ENCODE measurements at regions not wholly inside any gene's neighbourhood (a gene's known extent, or its start where the extent isn't known, plus 50 kb on each side); places are given as distances from the start of the nearest gene placed in this dataset.

DNA sequence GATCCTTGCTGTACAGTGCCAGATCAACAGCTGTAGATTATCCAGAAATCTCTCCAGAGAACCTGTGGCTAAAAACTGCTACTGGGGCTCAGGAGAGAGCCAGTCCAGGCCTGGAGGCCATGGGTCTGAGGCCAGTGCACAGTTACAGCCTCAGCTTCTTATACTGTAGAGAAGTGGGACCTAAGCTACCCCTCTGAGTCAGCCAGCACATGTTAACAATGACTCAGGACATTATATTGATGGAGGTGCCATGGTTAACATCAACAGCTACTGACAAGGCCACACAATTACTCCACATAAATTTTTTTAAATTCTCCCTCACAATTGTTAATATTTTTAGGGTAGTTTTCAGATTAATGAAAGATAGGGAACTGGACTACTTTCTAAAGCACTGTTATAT lies 138.5 kb downstream of the RBM26 start:
- CTCF ChIA-PET: interaction anchor here (0.7 kb wide), 1 partner anchor 1030 kb away, joined by 3 read pairs; no protein-coding TSS in a partner anchor
- Histone ChIP-seq H3K4me1 (ENCODE audit: control insufficient read depth, insufficient read depth, low read length) (no peaks in the 10 kb centered on the region), H3K4me3 (ENCODE audit: low read depth, low read length) (no peak overlapping the region), H3K36me3 (ENCODE audit: control insufficient read depth in 2 of 2, insufficient read depth in 1 of 2, low read length in 2 of 2) (no peaks in the 10 kb centered on the region), H3K27ac (ENCODE audit: extremely low read depth, low read depth, low read length) (no peak overlapping the region), H3K9me3 (ENCODE audit: control insufficient read depth, insufficient read depth, low read depth, low read length) (no peaks in the 10 kb centered on the region)
- TF ChIP-seq ZNF664 (tag by site-specific recombination; IDR thresholded peaks at IDR 0.05) (no peak), ZNF274 (IDR thresholded peaks at IDR 0.05; ENCODE audit: low read length) (no peak), ZNF274 (tag by site-specific recombination; IDR thresholded peaks at IDR 0.05; ENCODE audit: borderline replicate concordance) (no peak), ZNF184 (tag by site-specific recombination; IDR thresholded peaks at IDR 0.05) (no peak), ATF2 (tag by site-specific recombination; IDR thresholded peaks at IDR 0.05; ENCODE audit: low read depth) (no peak), BCL11B (tag by site-specific recombination; IDR thresholded peaks at IDR 0.05; ENCODE audit: low read depth) (no peak), ZNF830 (tag by site-specific recombination; IDR thresholded peaks at IDR 0.05; ENCODE audit: low read depth) (no peak), ZNF155 (tag by site-specific recombination; IDR thresholded peaks at IDR 0.05) (no peak), ZBTB26 (tag by site-specific recombination; optimal IDR thresholded peaks at IDR 0.05) (no peak)
- POLR2A ChIA-PET: no interaction called here

DNA sequence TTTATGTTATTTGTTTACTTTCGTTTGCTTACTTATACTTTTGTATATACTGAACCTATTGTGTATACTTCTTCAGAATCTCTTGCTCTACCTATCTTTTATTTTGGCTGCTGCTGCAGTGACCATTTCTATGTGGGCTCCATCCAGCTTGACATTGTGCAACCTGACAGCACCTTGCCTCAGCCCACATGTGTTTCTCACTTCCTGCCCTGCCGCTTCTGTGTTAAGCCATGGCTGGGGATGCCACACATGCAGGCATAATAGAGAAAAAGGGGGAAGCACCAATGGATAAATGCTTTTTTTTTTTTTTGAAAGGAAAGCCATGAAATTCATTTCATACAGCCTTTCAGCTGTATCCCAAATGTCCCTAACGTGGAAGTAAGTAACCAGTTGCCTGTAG lies 147.6 kb downstream of the RBM26 start:
- ChIA-PET CTCF (interaction anchor here (1.6 kb wide), 1 partner anchor 11 kb away, joined by 4 read pairs; no protein-coding TSS in a partner anchor), POLR2A (no interaction called here)
- no peak overlapping the region for H3K4me3 ChIP-seq (ENCODE audit: low read depth, low read length)
- no peaks in the 10 kb centered on the region for H3K9me3 ChIP-seq (ENCODE audit: control insufficient read depth, insufficient read depth, low read depth, low read length)
- TF ChIP-seq, protein P1, sequence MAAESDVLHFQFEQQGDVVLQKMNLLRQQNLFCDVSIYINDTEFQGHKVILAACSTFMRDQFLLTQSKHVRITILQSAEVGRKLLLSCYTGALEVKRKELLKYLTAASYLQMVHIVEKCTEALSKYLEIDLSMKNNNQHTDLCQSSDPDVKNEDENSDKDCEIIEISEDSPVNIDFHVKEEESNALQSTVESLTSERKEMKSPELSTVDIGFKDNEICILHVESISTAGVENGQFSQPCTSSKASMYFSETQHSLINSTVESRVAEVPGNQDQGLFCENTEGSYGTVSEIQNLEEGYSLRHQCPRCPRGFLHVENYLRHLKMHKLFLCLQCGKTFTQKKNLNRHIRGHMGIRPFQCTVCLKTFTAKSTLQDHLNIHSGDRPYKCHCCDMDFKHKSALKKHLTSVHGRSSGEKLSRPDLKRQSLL (tag by site-specific recombination; IDR thresholded peaks at IDR 0.05): no peak
- TF ChIP-seq ZNF658 (tag by site-specific recombination; IDR thresholded peaks at IDR 0.05): no peak
- no peak for TF ChIP-seq ZNF157 (tag by site-specific recombination; IDR thresholded peaks at IDR 0.05)
- TF ChIP-seq BCL11A (tag by site-specific recombination; IDR thresholded peaks at IDR 0.05; ENCODE audit: low read depth): no peak
- no peak for TF ChIP-seq ZNF280C (tag by site-specific recombination; IDR thresholded peaks at IDR 0.05)
- no peak for TF ChIP-seq ZSCAN23 (tag by site-specific recombination; IDR thresholded peaks at IDR 0.05)
- TF ChIP-seq ZNF626 (tag by site-specific recombination; IDR thresholded peaks at IDR 0.05): no peak
- no peak for TF ChIP-seq ZNF610 (tag by site-specific recombination; IDR thresholded peaks at IDR 0.05; ENCODE audit: borderline replicate concordance)
- TF ChIP-seq MEIS1 (CRISPR knock-in tag; IDR thresholded peaks at IDR 0.05; ENCODE audit: borderline replicate concordance): no peak
- no peak for TF ChIP-seq ZNF544 (tag by site-specific recombination; IDR thresholded peaks at IDR 0.05)
- no peak for TF ChIP-seq ZNF830 (tag by site-specific recombination; IDR thresholded peaks at IDR 0.05; ENCODE audit: low read depth)
- no peak overlapping the region for H3K27ac ChIP-seq (ENCODE audit: extremely low read depth, low read depth, low read length)
- no peaks in the 10 kb centered on the region for H3K4me1 ChIP-seq (ENCODE audit: control insufficient read depth, insufficient read depth, low read length)
- no peaks in the 10 kb centered on the region for H3K36me3 ChIP-seq (ENCODE audit: control insufficient read depth in 2 of 2, insufficient read depth in 1 of 2, low read length in 2 of 2)
